Fibroblast of mammary gland (primary cell): ENCODE measurements at regions not wholly inside any gene's neighbourhood (a gene's known extent, or its start where the extent isn't known, plus 50 kb on each side); places are given as distances from the start of the nearest gene placed in this dataset.

ENCODE experiments used
- DNase-seq: peaks from one replicate; pipeline ENCODE4 v3.0.0-alpha.2; 2010; ENCODE audit warnings: low read depth
- H3K4me3 ChIP-seq: 2 replicates; pipeline ENCODE4 v1.5.1; 2011; ENCODE audit warnings: low read depth, mild to moderate bottlenecking, low read length, moderate library complexity; ENCODE audit not compliant: control insufficient read depth
- TF ChIP-seq, protein P1 (sequence below): conservative IDR thresholded peaks from 2 replicates; pipeline ENCODE4 v1.5.1; 2011; ENCODE audit warnings: low read depth, low read length, inconsistent platforms; ENCODE audit not compliant: control insufficient read depth, insufficient read depth

DNA sequence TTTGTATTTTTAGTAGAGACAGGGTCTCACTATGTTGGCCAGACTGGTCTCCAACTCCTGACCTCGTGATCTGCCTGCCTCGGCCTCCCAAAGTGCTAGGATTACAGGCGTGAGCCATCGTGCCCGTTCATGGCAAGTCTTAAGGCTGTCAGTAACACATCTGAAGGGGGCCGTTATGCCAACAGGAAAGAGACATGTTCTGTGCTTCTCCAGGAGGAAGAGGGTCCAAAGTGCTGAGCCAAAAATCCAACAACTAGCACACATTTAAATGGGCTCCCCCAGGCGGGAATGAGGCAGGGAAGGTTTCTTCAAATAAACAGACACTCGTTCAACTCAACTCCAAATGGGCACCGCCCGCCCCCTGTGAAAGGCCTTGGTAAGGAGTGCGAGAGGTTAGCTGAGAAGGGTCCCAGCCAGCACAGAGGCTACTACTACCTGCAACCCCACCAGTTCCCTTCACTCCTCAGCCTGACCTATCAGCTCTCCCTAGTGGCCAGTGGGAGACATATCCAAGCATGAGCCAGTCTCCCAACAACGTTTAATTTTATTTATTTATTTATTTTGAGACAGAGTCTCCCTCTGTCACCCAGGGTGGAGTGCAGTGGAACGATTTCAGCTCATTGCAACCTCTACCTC lies 84.1 kb upstream of the DMRT1 start:
- H3K4me3 ChIP-seq: no peak overlapping the region
- peak; percentile 72 for DNase-seq
- TF ChIP-seq, protein P1, sequence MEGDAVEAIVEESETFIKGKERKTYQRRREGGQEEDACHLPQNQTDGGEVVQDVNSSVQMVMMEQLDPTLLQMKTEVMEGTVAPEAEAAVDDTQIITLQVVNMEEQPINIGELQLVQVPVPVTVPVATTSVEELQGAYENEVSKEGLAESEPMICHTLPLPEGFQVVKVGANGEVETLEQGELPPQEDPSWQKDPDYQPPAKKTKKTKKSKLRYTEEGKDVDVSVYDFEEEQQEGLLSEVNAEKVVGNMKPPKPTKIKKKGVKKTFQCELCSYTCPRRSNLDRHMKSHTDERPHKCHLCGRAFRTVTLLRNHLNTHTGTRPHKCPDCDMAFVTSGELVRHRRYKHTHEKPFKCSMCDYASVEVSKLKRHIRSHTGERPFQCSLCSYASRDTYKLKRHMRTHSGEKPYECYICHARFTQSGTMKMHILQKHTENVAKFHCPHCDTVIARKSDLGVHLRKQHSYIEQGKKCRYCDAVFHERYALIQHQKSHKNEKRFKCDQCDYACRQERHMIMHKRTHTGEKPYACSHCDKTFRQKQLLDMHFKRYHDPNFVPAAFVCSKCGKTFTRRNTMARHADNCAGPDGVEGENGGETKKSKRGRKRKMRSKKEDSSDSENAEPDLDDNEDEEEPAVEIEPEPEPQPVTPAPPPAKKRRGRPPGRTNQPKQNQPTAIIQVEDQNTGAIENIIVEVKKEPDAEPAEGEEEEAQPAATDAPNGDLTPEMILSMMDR: peak; percentile 71

DNA sequence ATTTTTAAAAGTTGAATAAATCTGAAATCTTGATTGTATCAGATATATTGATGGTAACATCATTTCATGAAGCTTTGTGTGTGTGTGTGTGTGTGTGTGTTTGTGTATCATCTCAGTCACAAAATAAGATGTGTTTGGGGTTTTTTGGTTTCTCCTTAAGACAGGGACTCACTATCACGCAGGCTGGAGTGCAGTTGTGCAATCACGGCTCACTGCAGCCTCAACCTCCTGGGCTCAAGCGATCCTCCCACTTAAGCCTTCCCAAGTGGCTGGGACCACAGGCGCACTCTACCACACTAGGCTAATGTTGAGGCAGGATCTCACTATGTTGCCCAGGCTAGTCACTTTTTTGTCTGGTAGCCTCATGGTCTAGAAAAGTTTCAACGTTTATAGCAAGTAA lies 83.4 kb upstream of the DMRT1 start:
- H3K4me3 ChIP-seq: no peak overlapping the region
- TF ChIP-seq, protein P1: no peak
- no peak for DNase-seq

DNA sequence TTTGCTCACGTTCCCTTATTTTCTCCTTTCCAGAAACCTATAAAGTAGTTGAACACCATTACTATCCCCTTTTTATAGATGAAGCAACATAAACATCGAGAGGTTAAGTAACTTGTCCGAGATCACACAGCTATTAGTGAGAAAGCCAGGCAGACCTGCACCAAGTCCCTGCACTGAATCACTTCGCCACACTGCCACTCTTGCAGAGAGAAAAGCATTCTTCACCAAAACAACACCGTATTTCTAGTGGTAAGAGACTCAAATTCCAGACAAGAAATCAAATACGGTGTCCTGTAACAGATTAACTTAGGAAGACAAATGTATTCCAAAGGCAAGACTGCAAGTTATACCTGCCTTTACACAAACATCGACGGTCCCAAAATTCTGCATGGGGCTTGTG lies 82.0 kb upstream of the DMRT1 start:
- no peak overlapping the region for H3K4me3 ChIP-seq
- TF ChIP-seq, protein P1: no peak
- DNase-seq: no peak

DNA sequence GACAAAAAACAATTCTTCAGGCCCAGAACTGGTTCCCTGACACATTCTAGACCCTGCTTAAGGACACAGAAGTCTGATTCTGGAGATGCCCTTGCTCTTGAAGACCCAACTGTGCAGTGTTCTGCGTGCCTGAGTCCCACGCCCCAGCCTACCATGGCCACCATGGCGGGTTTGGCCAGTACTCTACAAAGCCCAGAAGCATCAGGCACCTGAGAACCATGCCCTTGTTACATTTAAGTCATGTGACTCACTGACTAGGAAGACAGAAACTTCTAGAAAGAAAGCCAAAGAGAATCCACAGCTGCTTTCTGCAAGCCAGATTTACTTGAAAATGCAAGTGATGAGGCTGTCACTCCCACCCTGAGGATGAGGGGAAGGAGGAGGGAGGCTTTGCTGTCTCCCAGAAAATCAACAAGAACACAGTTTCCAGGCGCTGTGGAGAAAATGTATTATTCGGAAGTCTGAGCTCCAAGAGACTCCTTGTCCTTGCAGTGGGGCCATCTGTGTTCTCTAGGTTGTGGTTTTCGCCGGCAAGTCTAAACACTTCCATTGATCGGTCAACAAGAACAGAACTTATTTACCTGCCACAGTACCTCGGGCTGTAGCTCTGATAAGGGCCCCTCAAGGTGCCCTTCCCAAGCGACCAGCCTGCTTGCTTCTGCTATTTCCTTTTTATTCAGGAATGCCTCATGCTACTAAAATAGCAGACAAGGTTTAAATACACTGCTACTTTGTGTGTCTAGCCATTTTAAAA lies 81.3 kb upstream of the DMRT1 start:
- no peak for DNase-seq
- TF ChIP-seq, protein P1: no peak
- H3K4me3 ChIP-seq: no peak overlapping the region

DNA sequence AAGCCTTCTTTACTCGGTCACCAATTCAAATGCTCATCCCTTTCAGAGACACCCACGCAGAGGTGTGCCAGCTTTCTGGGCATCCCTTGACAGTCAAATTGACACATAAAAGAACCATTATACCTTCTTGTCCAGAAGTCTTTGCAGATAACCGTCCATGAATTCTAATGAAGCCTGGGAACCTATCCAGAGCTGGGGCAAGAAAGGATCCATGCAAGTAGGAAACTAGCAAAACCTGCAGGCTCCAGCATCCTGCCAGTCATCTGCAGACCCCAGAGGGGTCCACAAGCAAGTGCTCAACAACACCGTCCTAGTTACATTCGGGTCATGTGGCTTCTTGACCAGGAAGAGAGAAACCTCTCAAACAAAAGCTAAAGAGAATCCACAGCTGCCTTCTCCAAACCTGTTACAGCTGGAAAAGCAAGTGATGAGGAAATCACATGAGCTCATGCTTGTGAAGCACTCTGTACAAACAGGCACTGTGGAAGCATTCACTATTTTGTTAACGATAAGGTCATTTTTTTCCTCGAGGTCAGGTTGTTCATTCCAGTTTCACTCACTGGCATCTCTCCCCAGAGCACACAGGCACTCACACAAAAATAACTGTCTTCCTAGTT lies 80.2 kb upstream of the DMRT1 start:
- TF ChIP-seq, protein P1: no peak
- H3K4me3 ChIP-seq: no peak overlapping the region
- peak; percentile 63 for DNase-seq

DNA sequence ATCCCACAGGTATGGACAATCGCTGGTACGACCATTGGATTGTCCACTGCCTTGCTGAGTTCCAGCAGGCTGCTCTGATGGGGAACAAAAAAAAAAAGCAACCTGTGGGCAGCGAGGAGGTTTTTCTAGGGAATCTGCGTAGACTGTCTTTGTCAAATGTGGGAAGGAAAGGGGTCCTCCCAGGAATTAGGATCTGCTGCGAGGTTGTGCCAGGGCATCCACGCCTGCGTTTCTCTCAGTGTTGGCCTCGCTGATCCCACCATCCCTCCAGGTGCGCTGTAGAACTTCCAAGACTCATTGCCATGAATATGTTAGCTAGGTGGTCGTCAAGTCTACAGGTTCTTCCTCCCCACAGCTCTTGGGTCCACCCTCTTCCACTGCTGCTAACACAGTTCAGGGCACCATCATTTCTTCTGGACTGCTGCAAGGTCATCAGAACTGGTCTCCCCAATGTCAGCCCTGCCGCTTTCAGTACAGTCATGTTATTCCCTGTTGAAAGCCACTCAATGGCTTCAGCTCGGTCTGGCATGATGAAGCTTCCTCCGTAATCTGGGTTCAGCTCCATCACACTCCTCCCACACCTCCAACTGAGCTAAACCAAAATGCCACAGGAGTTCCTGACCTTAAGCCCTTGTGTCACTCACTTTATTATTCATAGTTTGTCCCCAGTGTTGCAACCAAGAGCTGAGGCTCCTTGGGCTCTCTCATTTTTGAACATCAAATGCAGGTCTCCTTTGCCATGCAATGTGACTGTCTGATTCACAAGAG lies 79.5 kb upstream of the DMRT1 start:
- DNase-seq: no peak

More for the DNA sequence above, 79.5 kb upstream of the DMRT1 start:
- TF ChIP-seq, protein P1: no peak
- no peak overlapping the region for H3K4me3 ChIP-seq
